Thoracic aorta (tissue), 2 donors: ENCODE measurements at regions not wholly inside any gene's neighbourhood (a gene's known extent, or its start where the extent isn't known, plus 50 kb on each side); places are given as distances from the start of the nearest gene placed in this dataset.

Experiments
- ATAC-seq: fragments of 150-250 bp; one replicate; pipeline ENCODE4 v1.8.0; 2017; ENCODE audit warnings: low read depth; ENCODE audit not compliant: insufficient number of reproducible peaks, low FRiP score
- DNase-seq: peaks from one replicate; pipeline ENCODE4 v3.0.0-alpha.2; 2020; ENCODE audit warnings: low spot score
- H3K27ac ChIP-seq, 2 donors: fragments of 200-600 bp; sonication (generic); 1 replicate in 1 of 2; 2 replicates in 1 of 2; pipeline ENCODE4 v1.5.1; 2016; ENCODE audit warnings: mild to moderate bottlenecking in 2 of 2, moderate library complexity in 2 of 2
- H3K27me3 ChIP-seq: fragments of 200-600 bp; sonication (generic); replicated peaks from 2 replicates; pipeline ENCODE4 v1.6.0; 2016; ENCODE audit warnings: mild to moderate bottlenecking; ENCODE audit not compliant: insufficient read depth
- H3K36me3 ChIP-seq: fragments of 200-600 bp; sonication (generic); one replicate; pipeline ENCODE4 v1.5.1; 2016
- H3K4me1 ChIP-seq, 2 donors: fragments of 200-600 bp; sonication (generic); 1 replicate in 1 of 2; 2 replicates in 1 of 2; pipeline versions ENCODE4 v1.5.1 to v1.6.0; 2016; ENCODE audit warnings: low read depth in 2 of 2, mild to moderate bottlenecking in 1 of 2; ENCODE audit not compliant: control insufficient read depth in 1 of 2
- H3K4me3 ChIP-seq: fragments of 200-600 bp; sonication (generic); 2 replicates; pipeline ENCODE4 v1.5.1; 2016; ENCODE audit warnings: mild to moderate bottlenecking
- H3K9me3 ChIP-seq: fragments of 200-600 bp; sonication (generic); 2 replicates; pipeline ENCODE4 v1.5.1; 2016
- TF ChIP-seq, protein P1 (sequence below): fragments of 200-600 bp; sonication (generic); IDR thresholded peaks from one replicate; pipeline ENCODE4 v1.5.1; 2019; ENCODE audit warnings: antibody characterized with exemption

DNA sequence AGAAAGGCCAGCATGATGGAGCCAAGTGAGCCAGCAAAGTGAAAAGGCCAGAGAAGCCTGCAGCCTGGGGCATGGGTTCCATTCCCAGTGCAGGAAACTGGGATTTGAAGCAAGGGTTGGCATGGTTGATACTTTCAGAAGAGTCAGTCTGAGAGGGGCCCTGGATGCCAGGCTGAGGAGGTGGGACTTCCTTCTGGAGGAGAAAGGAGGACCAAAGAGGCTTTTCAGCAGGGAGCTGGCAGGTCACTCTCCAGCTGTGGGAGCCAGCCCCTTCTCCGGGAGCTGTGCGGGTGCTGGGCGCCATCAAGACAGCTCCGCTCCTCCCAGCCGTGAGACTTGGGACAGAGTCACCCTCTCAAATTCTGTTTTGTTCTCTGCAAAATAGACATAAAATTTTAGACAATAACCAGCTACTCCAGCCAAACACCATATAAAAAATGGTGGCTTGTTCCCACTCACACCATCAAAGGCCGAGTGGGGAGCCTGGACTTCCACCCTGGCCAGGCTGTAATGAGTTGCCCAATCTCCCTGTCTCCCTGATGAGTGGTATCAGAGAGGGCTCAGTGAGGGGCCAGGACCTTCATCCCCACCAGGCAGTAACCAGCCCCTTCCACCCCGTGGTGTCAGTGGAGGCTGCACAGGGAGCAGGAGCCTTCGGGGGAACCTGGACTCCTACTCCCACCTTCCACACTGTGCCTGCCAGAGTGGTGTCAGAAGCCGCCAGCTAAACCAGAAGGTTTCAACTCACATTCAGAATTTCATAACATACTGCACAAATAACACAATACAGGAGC is 133.6 kb upstream of the RET start:
- ATAC-seq: no peak
- no peaks in the 10 kb centered on the region for H3K4me1 ChIP-seq
- no peaks in the 10 kb centered on the region for H3K27me3 ChIP-seq
- H3K4me3 ChIP-seq: no peak overlapping the region
- TF ChIP-seq, protein P1, sequence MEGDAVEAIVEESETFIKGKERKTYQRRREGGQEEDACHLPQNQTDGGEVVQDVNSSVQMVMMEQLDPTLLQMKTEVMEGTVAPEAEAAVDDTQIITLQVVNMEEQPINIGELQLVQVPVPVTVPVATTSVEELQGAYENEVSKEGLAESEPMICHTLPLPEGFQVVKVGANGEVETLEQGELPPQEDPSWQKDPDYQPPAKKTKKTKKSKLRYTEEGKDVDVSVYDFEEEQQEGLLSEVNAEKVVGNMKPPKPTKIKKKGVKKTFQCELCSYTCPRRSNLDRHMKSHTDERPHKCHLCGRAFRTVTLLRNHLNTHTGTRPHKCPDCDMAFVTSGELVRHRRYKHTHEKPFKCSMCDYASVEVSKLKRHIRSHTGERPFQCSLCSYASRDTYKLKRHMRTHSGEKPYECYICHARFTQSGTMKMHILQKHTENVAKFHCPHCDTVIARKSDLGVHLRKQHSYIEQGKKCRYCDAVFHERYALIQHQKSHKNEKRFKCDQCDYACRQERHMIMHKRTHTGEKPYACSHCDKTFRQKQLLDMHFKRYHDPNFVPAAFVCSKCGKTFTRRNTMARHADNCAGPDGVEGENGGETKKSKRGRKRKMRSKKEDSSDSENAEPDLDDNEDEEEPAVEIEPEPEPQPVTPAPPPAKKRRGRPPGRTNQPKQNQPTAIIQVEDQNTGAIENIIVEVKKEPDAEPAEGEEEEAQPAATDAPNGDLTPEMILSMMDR: no peak
- no peaks in the 10 kb centered on the region for H3K36me3 ChIP-seq
- no peak overlapping the region for H3K27ac ChIP-seq
- DNase-seq: no peak
- no peaks in the 10 kb centered on the region for H3K9me3 ChIP-seq

DNA sequence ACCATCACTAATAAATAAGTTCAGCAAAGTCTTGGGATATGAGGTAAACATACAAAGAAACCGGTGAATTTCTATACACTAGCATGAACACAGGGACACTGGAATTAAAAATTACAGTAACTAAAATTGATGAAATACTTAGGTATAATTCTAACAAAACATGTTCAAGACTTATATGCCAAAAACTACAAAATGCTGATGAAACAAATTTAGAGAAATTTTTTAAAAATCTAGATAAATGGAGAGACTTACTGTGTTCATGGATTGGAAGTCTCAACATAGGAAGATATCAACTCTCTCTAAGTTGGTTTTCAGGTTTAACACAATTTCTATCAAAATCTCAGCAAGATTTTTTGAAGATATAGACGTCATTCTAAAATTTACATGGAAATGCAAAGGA is 128.8 kb upstream of the RET start:
- DNase-seq: no peak
- no peaks in the 10 kb centered on the region for H3K9me3 ChIP-seq
- H3K4me1 ChIP-seq: no peaks in the 10 kb centered on the region

DNA sequence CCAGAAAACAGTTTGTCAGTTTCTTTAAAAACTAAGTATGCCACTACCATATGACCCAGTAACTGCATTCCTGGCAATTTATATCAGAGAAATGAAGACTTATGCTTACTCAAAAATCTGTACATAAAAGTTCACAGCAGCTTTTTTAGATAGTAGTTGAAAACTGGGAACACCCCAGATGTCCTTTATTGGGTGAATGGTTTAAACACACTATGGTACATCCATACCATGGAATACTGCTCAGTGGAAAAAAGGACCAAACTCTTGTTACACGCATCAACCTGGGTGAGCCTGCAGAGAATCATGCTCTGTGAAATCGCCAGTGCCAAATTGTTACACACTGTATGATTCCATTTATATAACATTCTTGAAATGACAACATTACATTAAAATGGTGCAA is 127.6 kb upstream of the RET start:
- Histone ChIP-seq H3K27ac (no peak overlapping the region), H3K4me3 (no peak overlapping the region), H3K9me3 (no peaks in the 10 kb centered on the region), H3K27me3 (no peaks in the 10 kb centered on the region), H3K36me3 (no peaks in the 10 kb centered on the region), H3K4me1 (no peaks in the 10 kb centered on the region)
- DNase-seq: no peak
- no peak for ATAC-seq
- TF ChIP-seq, protein P1: no peak

More for the DNA sequence above, 128.8 kb upstream of the RET start:
- no peaks in the 10 kb centered on the region for H3K27me3 ChIP-seq
- no peaks in the 10 kb centered on the region for H3K36me3 ChIP-seq
- no peak for ATAC-seq
- TF ChIP-seq, protein P1: no peak
- H3K27ac ChIP-seq: no peak overlapping the region
- no peak overlapping the region for H3K4me3 ChIP-seq

DNA sequence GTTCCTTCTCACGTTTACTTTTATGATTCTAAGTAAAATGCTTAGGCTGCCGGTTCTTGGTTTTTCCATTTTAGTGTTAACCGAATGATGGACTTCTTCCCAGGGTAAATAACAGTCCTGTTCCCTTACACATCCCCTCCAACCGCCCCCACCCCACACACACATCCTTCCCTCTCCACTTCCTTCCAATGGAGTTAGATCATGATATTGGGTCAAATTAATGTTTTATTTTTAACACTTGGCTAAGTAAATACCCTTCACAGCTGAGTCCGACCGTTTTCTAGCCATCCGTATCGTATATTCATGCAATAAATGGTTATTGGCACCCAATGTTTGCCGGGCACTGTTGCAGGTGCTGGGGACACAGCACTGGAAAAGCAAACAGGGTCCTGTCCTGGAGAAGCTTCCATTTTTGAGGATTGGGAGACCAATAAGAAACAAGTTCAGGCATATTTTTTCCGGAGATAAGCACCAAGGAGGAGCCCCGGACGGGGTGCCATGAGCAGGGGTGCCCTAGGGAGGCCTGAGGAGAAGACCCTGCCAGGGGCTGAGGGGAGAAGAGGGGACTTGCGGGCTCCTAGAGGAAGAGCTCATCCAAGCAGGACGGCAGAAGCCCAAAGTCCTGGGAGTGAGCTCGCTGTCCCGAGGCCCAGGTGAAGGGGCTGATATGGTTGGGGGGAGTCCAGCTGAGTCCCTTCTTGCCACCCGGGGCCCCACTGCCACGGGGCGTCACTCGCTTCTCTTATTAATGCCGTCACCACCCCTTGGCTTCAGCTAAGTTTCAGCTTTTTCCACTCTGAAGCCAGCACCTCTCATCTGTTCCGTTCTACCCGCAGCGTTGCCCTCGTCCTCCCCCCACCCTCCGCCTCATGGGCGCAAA is 126.0 kb upstream of the RET start:
- no peak for ATAC-seq

More for the DNA sequence above, 126.0 kb upstream of the RET start:
- no peaks in the 10 kb centered on the region for H3K4me1 ChIP-seq
- H3K4me3 ChIP-seq: no peak overlapping the region
- H3K9me3 ChIP-seq: no peaks in the 10 kb centered on the region
- H3K36me3 ChIP-seq: no peaks in the 10 kb centered on the region
- DNase-seq: no peak
- H3K27me3 ChIP-seq: no peaks in the 10 kb centered on the region
- H3K27ac ChIP-seq: no peak overlapping the region
- TF ChIP-seq, protein P1: no peak
